IMR-90 (cell line): ENCODE measurements at regions not wholly inside any gene's neighbourhood (a gene's known extent, or its start where the extent isn't known, plus 50 kb on each side); places are given as distances from the start of the nearest gene placed in this dataset.

Source experiments
- ATAC-seq: fragments of 200-7000 bp; cut with Tn5 transposase; 2 replicates; pipeline ENCODE4 v1.9.1; 2020; ENCODE audit warnings: low read depth, mild to moderate bottlenecking, moderate library complexity
- BruUV-seq: library from RNA; stranded (reverse); fragments of 400-500 nt; replicated peaks from 2 replicates; lab custom pipeline; 2021; lab: Mats Ljungman, UMichigan
- CTCF ChIA-PET: fragments of 300-600 bp; formaldehyde crosslinking; extraction: SDS; loops from one replicate; lab custom pipeline; 2021; ENCODE audit warnings: antibody characterized with exemption; lab: Yijun Ruan, JAX
- POLR2A ChIA-PET: fragments of 300-600 bp; sonication (Branson Sonifier 250); formaldehyde crosslinking; loops from one replicate; lab custom pipeline; 2022; ENCODE audit warnings: antibody characterized with exemption; ENCODE audit not compliant: unreplicated experiment; lab: Charles Lee
- DNase-seq: peaks from one replicate; pipeline ENCODE4 v3.0.0; 2013
- H2AFZ ChIP-seq: replicated peaks from 2 replicates; pipeline ENCODE3; 2013; ENCODE audit warnings: low read length, mild to moderate bottlenecking; ENCODE audit not compliant: poor library complexity
- H2AK5ac ChIP-seq: 2 replicates; pipeline ENCODE4 v1.6.1; 2013; ENCODE audit warnings: low read depth, low read length, inconsistent platforms
- H2AK9ac ChIP-seq: replicated peaks from 2 replicates; pipeline ENCODE3; 2013; ENCODE audit warnings: mild to moderate bottlenecking, low read depth, low read length, moderate library complexity; ENCODE audit not compliant: poor library complexity
- H2BK120ac ChIP-seq: 2 replicates; pipeline ENCODE4 v1.6.1; 2013; ENCODE audit warnings: low read depth, low read length, inconsistent platforms
- H2BK15ac ChIP-seq: 3 replicates; pipeline ENCODE4 v1.6.1; 2013; ENCODE audit warnings: low read depth, low read length, inconsistent platforms
- H2BK20ac ChIP-seq: 2 replicates; pipeline ENCODE4 v1.6.1; 2013; ENCODE audit warnings: low read depth, mild to moderate bottlenecking, inconsistent platforms, low read length, moderate library complexity
- H2BK5ac ChIP-seq: 2 replicates; pipeline ENCODE4 v1.6.1; 2013; ENCODE audit warnings: mild to moderate bottlenecking, low read depth, low read length, inconsistent platforms; ENCODE audit not compliant: poor library complexity, severe bottlenecking
- H3K14ac ChIP-seq: replicated peaks from 2 replicates; pipeline ENCODE4 v1.6.1; 2013; ENCODE audit warnings: low read depth, low read length, inconsistent platforms
- H3K18ac ChIP-seq: 2 replicates; pipeline ENCODE4 v1.6.1; 2013; ENCODE audit warnings: low read depth, low read length, control low read depth
- H3K23ac ChIP-seq: 2 replicates; pipeline ENCODE4 v1.6.1; 2013; ENCODE audit warnings: low read depth, low read length, inconsistent platforms
- H3K27ac ChIP-seq: 2 replicates; pipeline ENCODE4 v1.5.1; 2013; ENCODE audit warnings: mild to moderate bottlenecking, control low read depth, low read length; ENCODE audit not compliant: insufficient read depth
- H3K27me3 ChIP-seq: 2 replicates; pipeline ENCODE4 v1.6.1; 2013; ENCODE audit warnings: low read length; ENCODE audit not compliant: control insufficient read depth, insufficient read depth
- H3K36me3 ChIP-seq: 2 replicates; pipeline ENCODE4 v1.6.1; 2013; ENCODE audit warnings: low read length, mixed read lengths; ENCODE audit not compliant: control insufficient read depth, insufficient read depth
- H3K4ac ChIP-seq: 2 replicates; pipeline ENCODE4 v1.6.1; 2013; ENCODE audit warnings: low read depth, low read length, inconsistent platforms
- H3K4me1 ChIP-seq: 2 replicates; pipeline ENCODE4 v1.6.1; 2013; ENCODE audit warnings: low read length, mixed read lengths; ENCODE audit not compliant: control insufficient read depth, insufficient read depth
- H3K4me2 ChIP-seq: 2 replicates; pipeline ENCODE4 v1.6.1; 2013; ENCODE audit warnings: low read depth, mild to moderate bottlenecking, control low read depth, low read length, moderate library complexity
- H3K4me3 ChIP-seq: 2 replicates; pipeline ENCODE4 v1.5.1; 2013; ENCODE audit warnings: low read depth, mild to moderate bottlenecking, control low read depth, low read length, moderate library complexity; ENCODE audit not compliant: insufficient read depth
- H3K56ac ChIP-seq: 2 replicates; pipeline ENCODE4 v1.6.1; 2013; ENCODE audit warnings: low read length, inconsistent platforms; ENCODE audit not compliant: insufficient read depth; ENCODE audit errors: extremely low read depth
- H3K79me1 ChIP-seq, 2 experiments: 2 replicates each; pipeline ENCODE4 v1.6.1; 2013; ENCODE audit warnings: low read length in 2 of 2, inconsistent platforms in 1 of 2, low read depth in 1 of 2
- H3K9ac ChIP-seq: 2 replicates; pipeline ENCODE4 v1.6.1; 2013; ENCODE audit warnings: low read depth, low read length, control low read depth
- H3K9me1 ChIP-seq: 2 replicates; pipeline ENCODE4 v1.6.1; 2013; ENCODE audit warnings: low read length, inconsistent platforms; ENCODE audit not compliant: insufficient read depth
- H3K9me3 ChIP-seq: 2 replicates; pipeline ENCODE4 v1.6.1; 2013; ENCODE audit warnings: low read length; ENCODE audit not compliant: control insufficient read depth, insufficient read depth
- H4K20me1 ChIP-seq: 2 replicates; pipeline ENCODE4 v1.6.1; 2013; ENCODE audit warnings: low read length, inconsistent platforms; ENCODE audit not compliant: insufficient read depth
- H4K5ac ChIP-seq: 2 replicates; pipeline ENCODE4 v1.6.1; 2013; ENCODE audit warnings: mild to moderate bottlenecking, low read depth, low read length, control low read depth
- H4K8ac ChIP-seq, 2 experiments: 2 replicates each; pipeline ENCODE4 v1.6.1; 2013; ENCODE audit warnings: low read depth in 2 of 2, low read length in 2 of 2, control low read depth in 1 of 2, inconsistent platforms in 1 of 2
- H4K91ac ChIP-seq: 2 replicates; pipeline ENCODE4 v1.6.1; 2013; ENCODE audit warnings: low read depth, low read length, inconsistent platforms; ENCODE audit not compliant: insufficient read depth
- CEBPB ChIP-seq: IDR thresholded peaks from 2 replicates; pipeline ENCODE4 v1.6.1; 2012; ENCODE audit warnings: low read depth, low read length, improper control_type of control experiment
- CHD1 ChIP-seq: IDR thresholded peaks from 2 replicates; pipeline ENCODE4 v1.6.1; 2012; ENCODE audit warnings: low read depth, low read length, improper control_type of control experiment
- FOS ChIP-seq: fragments of 150-350 bp; IDR thresholded peaks from 2 replicates; pipeline ENCODE4 v1.6.1; 2016; ENCODE audit warnings: low read depth, low read length
- MAFK ChIP-seq: IDR thresholded peaks from 2 replicates; pipeline ENCODE4 v1.6.1; 2012; ENCODE audit warnings: low read depth, low read length, improper control_type of control experiment
- MAZ ChIP-seq: IDR thresholded peaks from 2 replicates; pipeline ENCODE4 v1.6.1; 2012; ENCODE audit warnings: low read depth, mild to moderate bottlenecking, low read length, improper control_type of control experiment, moderate library complexity, borderline replicate concordance
- RAD21 ChIP-seq: IDR thresholded peaks from 2 replicates; pipeline ENCODE4 v1.6.1; 2012; ENCODE audit warnings: low read length, improper control_type of control experiment
- SMC3 ChIP-seq: fragments of 150-350 bp; IDR thresholded peaks from 2 replicates; pipeline ENCODE4 v1.6.1; 2016; ENCODE audit warnings: low read depth, mild to moderate bottlenecking, antibody characterized with exemption, low read length, moderate library complexity
- WGBS, 2 experiments: methylation state at CpG; one replicate each; pipeline versions ENCODE4 v1.1.5 to v1.1.7; 2013; ENCODE audit warnings: missing lambda C conversion rate in 2 of 2; ENCODE audit not compliant: insufficient read length in 1 of 2; ENCODE audit errors: extremely low coverage in 2 of 2; 5-methylcytosine and 5-hydroxymethylcytosine counted together
- dilution Hi-C: fragments of 300-500 bp; cut with HindIII; formaldehyde crosslinking; loops from one replicate; pipeline ENCODE4 v1.14.3; 2018; ENCODE audit warnings: low sequenced_read_pairs; ENCODE audit not compliant: unreplicated experiment
- in situ Hi-C: fragments of 300-500 bp; cut with MboI; formaldehyde crosslinking; loops from 3 replicates; pipeline ENCODE4 v1.14.3; 2019; ENCODE audit warnings: low sequenced_read_pairs, inconsistent platforms, mixed read lengths
- intact Hi-C: fragments of 100-400 bp; cut with micrococcal nuclease; formaldehyde crosslinking; loops from 2 replicates; pipeline ENCODE4 v1.10.0; 2022
- TF ChIP-seq, protein P1 (sequence below): fragments of 150-350 bp; IDR thresholded peaks from 2 replicates; pipeline ENCODE4 v1.6.1; 2017; ENCODE audit warnings: mild to moderate bottlenecking, antibody characterized with exemption, low read length, low read depth
- TF ChIP-seq, protein P2 (sequence below): conservative IDR thresholded peaks from 2 replicates; pipeline ENCODE4 v1.5.1; 2012; ENCODE audit warnings: mild to moderate bottlenecking, low read depth, low read length, improper control_type of control experiment

- DNase-seq: peak; percentile 60
- Histone ChIP-seq H2BK15ac (no peak overlapping the region), H3K9me1 (no peaks in the 10 kb centered on the region), H4K20me1 (no peaks in the 10 kb centered on the region), H3K4ac (no peak overlapping the region), H3K56ac (no peak overlapping the region), H3K27me3 (no peaks in the 10 kb centered on the region), H2AK5ac (no peak overlapping the region), H3K36me3 (no peaks in the 10 kb centered on the region), H3K27ac (no peak overlapping the region), H3K23ac (no peak overlapping the region), H2BK20ac (no peak overlapping the region), H3K9ac (no peak overlapping the region), H3K18ac (no peak overlapping the region), H2AFZ (no peak overlapping the region), H2BK5ac (no peak overlapping the region), H3K14ac (no peak overlapping the region), H3K79me1 (no peaks in the 10 kb centered on the region), H2AK9ac (no peak overlapping the region), H3K4me1 (no peaks in the 10 kb centered on the region), H2BK120ac (no peak overlapping the region), H3K4me3 (no peak overlapping the region), H3K4me2 (peak overlapping the region; percentile 35; the same call in 1 of the 2 replicates), H4K5ac (no peak overlapping the region), H4K8ac (no peak overlapping the region), H3K9me3 (no peaks in the 10 kb centered on the region), H4K91ac (no peak overlapping the region)
- intact Hi-C loops: no loop called here
- ChIA-PET POLR2A (no interaction called here), CTCF (no interaction called here)
- in situ Hi-C loops: no loop called here
- no peak for TF ChIP-seq MAFK
- no peak for TF ChIP-seq CHD1
- TF ChIP-seq CEBPB: peak; percentile 44; the same call in 1 of the 2 replicates
- no peak for TF ChIP-seq SMC3
- TF ChIP-seq, protein P1, sequence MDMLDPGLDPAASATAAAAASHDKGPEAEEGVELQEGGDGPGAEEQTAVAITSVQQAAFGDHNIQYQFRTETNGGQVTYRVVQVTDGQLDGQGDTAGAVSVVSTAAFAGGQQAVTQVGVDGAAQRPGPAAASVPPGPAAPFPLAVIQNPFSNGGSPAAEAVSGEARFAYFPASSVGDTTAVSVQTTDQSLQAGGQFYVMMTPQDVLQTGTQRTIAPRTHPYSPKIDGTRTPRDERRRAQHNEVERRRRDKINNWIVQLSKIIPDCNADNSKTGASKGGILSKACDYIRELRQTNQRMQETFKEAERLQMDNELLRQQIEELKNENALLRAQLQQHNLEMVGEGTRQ: no peak
- TF ChIP-seq, protein P2, sequence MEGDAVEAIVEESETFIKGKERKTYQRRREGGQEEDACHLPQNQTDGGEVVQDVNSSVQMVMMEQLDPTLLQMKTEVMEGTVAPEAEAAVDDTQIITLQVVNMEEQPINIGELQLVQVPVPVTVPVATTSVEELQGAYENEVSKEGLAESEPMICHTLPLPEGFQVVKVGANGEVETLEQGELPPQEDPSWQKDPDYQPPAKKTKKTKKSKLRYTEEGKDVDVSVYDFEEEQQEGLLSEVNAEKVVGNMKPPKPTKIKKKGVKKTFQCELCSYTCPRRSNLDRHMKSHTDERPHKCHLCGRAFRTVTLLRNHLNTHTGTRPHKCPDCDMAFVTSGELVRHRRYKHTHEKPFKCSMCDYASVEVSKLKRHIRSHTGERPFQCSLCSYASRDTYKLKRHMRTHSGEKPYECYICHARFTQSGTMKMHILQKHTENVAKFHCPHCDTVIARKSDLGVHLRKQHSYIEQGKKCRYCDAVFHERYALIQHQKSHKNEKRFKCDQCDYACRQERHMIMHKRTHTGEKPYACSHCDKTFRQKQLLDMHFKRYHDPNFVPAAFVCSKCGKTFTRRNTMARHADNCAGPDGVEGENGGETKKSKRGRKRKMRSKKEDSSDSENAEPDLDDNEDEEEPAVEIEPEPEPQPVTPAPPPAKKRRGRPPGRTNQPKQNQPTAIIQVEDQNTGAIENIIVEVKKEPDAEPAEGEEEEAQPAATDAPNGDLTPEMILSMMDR: no peak
- TF ChIP-seq MAZ: no peak
- TF ChIP-seq RAD21: no peak
- no peak for TF ChIP-seq FOS
- WGBS, 2 experiments: no CpG with 5 or more reads among the region's 3 CpGs
- no peak for ATAC-seq
- dilution Hi-C loops: no loop called here
- no TSS peak for BruUV-seq
Measured at GRCh38 chr18:5620289-5620688, 76.5 kb upstream of the EPB41L3 start.
